HG03103 (cell line): ENCODE measurements at regions not wholly inside any gene's neighbourhood (a gene's known extent, or its start where the extent isn't known, plus 50 kb on each side); places are given as distances from the start of the nearest gene placed in this dataset.

Experiments used
- ATAC-seq: cut with Tn5 transposase; IDR thresholded peaks from one replicate; pipeline ENCODE4 v1.9.1; 2021; ENCODE audit warnings: low read depth; ENCODE audit not compliant: unreplicated experiment

GRCh38 chr2:20523073-20523798 lies 76.4 kb downstream of the RHOB start:
- ATAC-seq: no peak

DNA sequence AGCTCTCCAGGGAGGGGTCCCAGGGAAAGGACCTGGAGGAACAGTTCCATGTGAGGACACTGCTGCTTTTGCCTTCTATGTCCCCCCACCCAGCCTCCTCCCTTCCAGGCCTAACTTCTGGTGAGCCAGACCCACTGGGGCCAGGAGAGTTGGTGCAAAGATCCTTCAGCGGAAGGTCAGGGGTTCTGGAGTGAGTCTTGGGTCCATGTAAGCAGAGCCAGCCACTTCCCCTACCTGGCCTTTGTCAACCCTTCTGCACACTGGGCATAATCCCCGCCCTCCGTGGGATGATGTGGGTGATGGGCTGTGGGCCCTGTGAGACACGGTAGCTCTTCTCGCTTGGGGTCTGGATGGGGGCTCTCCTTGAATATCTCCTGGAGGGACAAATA lies 76.9 kb downstream of the RHOB start:
- ATAC-seq: no peak

DNA sequence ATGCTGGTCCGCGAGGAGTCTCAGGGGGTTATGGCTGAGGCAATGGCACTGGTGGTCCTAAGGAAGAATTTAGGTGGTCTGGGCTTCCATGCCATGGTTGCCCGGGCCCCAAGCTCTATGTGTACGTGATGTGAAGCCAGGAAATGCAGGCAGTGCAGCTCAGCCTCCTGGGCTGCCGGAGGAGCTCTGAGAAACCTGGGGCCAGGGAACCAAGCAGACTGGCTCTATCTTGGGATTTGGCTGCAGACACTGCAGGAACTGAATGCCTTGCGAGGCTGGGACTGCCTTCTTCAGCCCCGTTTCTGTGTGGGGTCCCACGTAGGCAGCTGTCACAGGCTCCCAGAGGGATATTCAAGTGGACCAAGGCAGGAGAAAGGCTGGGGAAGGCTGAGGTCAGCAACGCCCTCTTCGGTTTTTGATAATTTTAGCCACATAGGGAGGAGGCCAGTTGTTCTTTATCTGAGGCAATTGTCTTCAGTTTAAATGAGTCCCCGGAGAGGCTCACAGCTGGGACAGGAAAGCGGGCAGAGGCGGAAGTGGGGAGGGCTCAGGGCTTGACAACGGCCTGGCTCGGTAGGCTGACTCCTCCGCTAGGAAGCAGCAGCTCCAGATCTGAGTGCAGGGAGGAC lies 77.7 kb downstream of the RHOB start:
- ATAC-seq: peak; percentile 56

DNA sequence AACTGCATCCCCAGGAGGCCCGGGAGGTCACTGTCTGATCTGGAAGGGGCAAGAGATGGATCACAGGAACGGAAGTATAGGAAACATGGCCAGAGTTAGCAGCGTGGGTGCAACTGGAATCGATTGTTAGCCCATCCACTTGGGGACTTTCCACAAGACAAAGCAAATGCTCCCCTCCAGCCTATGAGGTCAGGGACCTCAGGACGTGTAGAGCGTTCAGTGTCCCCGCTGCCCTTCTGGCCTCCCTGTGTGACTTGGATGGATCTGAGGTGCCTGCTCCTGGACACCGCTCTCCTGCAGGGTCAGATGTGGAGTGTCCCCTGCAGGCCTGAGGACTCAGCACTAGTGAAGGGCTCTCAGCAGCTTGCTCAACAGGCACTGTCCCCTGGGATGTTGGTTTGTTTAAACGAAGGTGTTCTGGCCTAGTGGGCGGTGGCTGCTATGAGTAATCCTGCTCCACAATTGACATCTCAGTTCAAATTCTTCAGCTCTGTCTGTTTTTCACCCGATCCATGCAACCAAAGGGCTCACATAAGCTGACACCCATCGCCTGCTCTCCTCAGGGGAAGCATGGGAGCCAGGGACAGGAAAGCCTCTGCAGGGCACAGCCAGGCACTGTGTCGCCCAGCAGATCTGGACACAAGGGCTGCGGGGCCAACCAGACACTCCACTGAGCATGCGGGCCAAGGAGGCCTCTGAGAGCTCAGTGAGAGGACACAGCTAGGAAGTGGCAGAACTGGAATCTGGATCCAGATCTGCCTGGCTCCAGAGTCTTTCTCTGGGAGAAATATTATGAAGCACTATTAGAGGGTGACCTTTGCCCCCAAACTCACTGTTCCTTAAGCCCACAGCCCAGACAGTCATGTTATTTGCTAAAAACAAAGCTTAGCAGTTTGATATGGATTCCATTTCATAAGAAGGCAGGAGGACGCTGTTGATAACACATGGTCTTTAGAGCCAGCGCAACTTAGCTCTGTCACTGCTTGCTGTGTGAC lies 78.5 kb downstream of the RHOB start:
- ATAC-seq: peak; percentile 82

DNA sequence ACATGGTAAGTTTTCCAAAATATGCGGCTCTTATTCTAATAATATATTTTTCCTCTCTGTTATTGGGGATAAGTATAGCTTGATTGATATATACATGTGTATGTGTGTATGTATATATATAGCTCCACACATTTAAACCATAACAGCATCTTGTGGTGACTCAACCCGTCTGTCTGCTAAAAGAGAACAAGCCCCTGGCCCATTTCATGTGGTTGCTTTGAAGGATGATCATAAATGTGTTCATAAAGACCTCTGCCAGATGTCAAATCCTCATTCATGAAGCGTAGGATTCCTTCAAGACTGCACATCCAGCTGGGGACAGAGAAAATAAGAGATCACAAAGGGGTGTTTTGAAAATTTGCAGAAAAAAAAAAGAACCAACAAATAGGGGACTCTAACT lies 79.3 kb downstream of the RHOB start:
- no peak for ATAC-seq

DNA sequence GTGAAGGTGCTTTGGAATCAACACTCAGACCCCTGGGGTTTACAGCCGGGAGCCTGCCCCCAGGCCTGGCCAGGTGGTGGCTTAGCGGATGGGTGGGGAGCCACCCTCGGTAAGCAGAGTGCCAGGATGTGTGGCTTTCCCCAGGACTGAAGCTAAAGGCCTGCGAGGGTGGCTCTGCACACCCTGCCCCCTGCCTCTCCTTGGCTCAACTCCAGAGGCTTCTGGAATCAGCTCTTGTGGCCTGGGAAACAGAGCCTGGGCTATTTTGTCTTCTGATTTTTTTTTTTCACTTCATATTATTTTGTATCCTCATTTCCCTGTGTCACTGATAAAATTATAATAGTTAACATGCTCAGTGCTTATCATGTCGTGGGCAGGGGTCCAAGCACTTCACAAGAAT lies 79.8 kb downstream of the RHOB start:
- no peak for ATAC-seq

GRCh38 chr2:20528713-20529112 lies 81.8 kb downstream of the RHOB start:
- no peak for ATAC-seq

GRCh38 chr2:20530520-20530919 lies 83.6 kb downstream of the RHOB start:
- no peak for ATAC-seq

- ATAC-seq: no peak
Observed at GRCh38 chr2:20531633-20532262, 84.9 kb downstream of the RHOB start.

GRCh38 chr2:20532634-20533437 lies 86.0 kb downstream of the RHOB start:
- ATAC-seq: no peak

DNA sequence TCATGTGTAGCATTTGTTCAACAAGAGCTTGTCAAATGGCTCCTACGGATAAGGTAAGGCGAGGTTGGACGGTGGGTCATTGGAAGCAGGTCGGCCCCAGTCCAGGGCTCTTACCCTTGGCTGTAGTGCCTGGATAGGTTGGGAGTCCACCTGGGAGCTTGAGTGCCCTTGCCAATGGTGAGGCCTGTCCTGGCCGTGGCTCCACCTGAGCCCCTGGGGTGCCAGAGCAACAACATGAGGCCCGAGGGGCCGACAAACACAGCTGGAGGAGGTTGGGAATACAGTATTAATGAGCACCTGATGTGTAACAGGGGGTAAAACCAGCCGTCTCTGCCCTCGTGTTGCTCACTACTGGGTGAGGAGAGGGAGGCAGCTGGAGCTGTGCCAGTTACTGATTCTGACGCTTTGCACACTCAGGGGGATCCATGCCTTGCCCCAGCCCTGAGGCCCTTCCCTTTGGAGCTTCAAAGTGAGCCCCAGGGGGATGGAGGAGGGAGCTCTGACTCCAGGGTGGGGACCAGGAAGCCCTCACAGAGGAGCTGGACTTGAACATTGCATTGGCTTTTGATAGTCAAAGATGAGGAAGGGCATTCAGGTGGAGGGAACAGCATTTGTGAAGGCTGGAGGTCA lies 87.2 kb downstream of the RHOB start:
- ATAC-seq: no peak

DNA sequence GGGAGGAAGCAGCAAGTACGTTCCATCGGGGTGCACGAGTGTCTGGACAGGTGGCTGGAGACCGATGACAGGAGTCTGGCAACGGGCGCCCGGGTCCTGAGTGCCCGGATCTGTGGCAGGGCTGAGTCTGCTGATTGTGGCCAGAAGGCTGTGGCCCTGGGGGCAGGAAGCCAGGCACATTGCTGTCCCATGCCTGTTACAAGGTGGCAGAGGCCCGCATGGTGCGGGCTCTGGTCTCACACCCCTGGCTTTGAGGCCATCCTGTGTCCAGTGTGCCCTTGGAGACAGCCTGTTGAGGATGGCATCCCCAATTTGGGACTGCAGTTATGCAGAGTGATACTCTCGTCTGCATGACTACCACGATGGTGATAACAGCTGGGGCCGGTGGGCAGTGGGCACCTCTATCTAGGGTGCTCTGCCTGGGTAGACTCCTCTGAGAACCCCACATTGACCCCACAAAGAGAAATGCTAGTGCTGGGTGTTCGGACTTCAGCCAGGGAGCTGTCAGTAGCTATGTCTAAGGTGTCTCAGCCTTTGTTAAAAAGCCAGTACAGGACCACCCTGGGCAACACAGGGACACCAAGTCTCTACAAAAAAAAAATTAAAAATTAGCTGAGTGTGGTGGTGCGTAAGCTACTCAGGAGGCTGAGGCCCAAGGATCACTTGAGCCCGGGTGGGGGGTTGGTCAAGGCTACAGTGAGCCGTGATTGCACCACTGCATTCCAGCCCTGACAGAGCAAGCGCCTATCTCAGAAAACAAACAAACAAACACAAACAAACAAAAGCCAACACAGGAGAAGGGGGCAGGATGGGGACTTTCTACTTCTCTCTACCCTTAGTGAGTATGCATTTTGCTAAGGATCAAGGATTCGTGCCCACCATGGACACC lies 88.3 kb downstream of the RHOB start:
- ATAC-seq: no peak

DNA sequence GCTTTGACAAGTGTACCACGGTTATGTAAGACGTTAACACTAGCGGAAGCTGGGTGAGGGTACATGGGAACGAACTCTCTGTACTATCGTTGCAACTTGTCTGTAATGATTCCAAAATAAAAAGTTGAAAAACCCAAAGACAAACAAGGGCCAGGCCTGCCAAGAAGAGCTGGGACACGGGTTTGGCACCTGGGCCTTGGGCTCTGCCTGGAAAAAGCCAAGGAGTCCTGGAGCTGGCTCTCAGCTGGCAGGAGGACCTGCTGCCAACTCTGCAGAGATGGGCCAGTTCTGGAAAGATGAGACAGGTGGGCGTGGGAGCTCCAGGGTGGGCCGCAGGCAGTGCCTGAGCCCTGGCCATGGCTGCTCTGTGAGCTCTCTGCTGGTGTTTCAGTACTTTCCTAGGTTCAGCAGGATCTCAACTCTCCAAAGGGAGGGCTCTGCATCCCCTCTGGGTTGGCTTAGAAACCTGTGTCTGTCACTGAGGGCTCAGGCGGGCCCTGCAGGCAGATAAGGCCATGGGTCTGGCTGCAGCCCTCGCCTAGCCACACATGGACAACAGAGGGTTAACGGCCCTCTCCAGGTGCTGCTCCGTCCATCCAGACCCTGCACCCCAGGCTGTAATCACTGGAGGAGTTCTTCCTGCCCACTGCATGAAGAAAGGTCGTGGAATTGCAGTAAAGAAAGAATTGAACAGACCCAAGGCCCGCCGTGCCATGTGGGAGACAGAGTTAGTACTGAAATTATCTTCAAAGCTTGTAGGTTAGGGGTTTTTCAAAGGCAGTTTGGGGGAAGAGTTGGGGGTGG lies 89.9 kb downstream of the RHOB start:
- no peak for ATAC-seq

- no peak for ATAC-seq
Observed at GRCh38 chr2:20537423-20538307, 90.8 kb downstream of the RHOB start.

- ATAC-seq: no peak
Observed at GRCh38 chr2:20538308-20539132, 91.6 kb downstream of the RHOB start.

DNA sequence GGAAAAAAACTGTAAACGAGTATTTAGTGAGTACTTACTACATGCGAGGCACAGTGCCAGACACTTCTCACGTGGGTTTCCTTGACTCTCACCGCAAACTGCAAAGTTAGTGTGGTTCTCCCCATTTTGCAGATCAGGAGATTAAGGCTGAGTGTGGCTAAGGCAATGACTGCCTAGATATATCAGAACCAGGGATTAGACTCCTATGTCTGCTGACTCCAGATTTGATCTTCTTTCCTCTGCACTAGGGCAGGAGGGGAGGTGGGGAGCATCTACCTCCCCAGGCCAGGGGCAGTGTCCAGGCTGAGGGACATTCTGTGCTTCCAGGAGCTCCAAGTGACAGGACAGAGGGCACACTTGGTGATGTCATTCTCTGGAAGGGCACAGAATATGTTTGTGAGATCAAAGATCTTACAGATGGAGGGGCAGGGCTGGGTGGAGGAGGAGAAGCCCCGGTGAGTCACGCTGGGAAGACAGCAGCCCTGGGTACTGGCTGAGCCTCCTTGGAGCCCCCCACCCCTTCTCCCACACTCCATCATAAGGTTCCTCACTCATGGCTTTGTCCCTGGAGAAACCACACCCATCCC lies 92.4 kb downstream of the RHOB start:
- ATAC-seq: no peak
